ENCODE measurements at regions not wholly inside any gene's neighbourhood (a gene's known extent, or its start where the extent isn't known, plus 50 kb on each side); places are given as distances from the start of the nearest gene placed in this dataset.

GRCh38 chr10:8990280-8990987 is 935.9 kb downstream of the GATA3 start:
- Histone ChIP-seq H3K4me3 (no peak overlapping the region), H3K27ac (no peak overlapping the region), H3K4me1 (replicated peaks) (no peaks in the 10 kb centered on the region), H3K9me3 (no peaks in the 10 kb centered on the region), H3K36me3 (no peaks in the 10 kb centered on the region), H3K27me3 (replicated peaks; ENCODE audit: insufficient read depth) (no peaks in the 10 kb centered on the region)
- intact Hi-C loops (cut with DNase I), result no loop called here
- DNase-seq (ENCODE audit: low spot score), result no peak
- 81% methylated on average over 3 of the region's 3 CpGs for WGBS
- no peak for TF ChIP-seq POLR2A (IDR thresholded peaks at IDR 0.05)
- no peak for TF ChIP-seq CTCF (IDR thresholded peaks at IDR 0.05)
- TF ChIP-seq POLR2AphosphoS5 (IDR thresholded peaks at IDR 0.05), result no peak

GRCh38 chr10:8992009-8992408 is 937.5 kb downstream of the GATA3 start:
- intact Hi-C loops (cut with DNase I), result no loop called here
- H3K4me1 ChIP-seq (replicated peaks), result no peaks in the 10 kb centered on the region
- H3K36me3 ChIP-seq, result no peaks in the 10 kb centered on the region
- no peak overlapping the region for H3K27ac ChIP-seq
- no peak for DNase-seq (ENCODE audit: low spot score)
- no peak for TF ChIP-seq CTCF (IDR thresholded peaks at IDR 0.05)
- TF ChIP-seq POLR2AphosphoS5 (IDR thresholded peaks at IDR 0.05), result no peak
- no peak for TF ChIP-seq POLR2A (IDR thresholded peaks at IDR 0.05)
- H3K4me3 ChIP-seq, result no peak overlapping the region
- WGBS, result 93% methylated on average over 1 of the region's 1 CpG
- no peaks in the 10 kb centered on the region for H3K27me3 ChIP-seq (replicated peaks; ENCODE audit: insufficient read depth)
- no peaks in the 10 kb centered on the region for H3K9me3 ChIP-seq

GRCh38 chr10:8993864-8994263 is 939.4 kb downstream of the GATA3 start:
- Histone ChIP-seq H3K4me1 (replicated peaks) (no peaks in the 10 kb centered on the region), H3K9me3 (no peaks in the 10 kb centered on the region), H3K4me3 (no peak overlapping the region), H3K27ac (no peak overlapping the region), H3K36me3 (no peaks in the 10 kb centered on the region), H3K27me3 (replicated peaks; ENCODE audit: insufficient read depth) (no peaks in the 10 kb centered on the region)
- no peak for TF ChIP-seq POLR2AphosphoS5 (IDR thresholded peaks at IDR 0.05)
- no peak for TF ChIP-seq POLR2A (IDR thresholded peaks at IDR 0.05)
- no peak for TF ChIP-seq CTCF (IDR thresholded peaks at IDR 0.05)
- intact Hi-C loops (cut with DNase I), result no loop called here
- 35% methylated on average over 8 of the region's 8 CpGs for WGBS
- DNase-seq (ENCODE audit: low spot score), result no peak

- Histone ChIP-seq H3K4me3 (no peak overlapping the region), H3K27me3 (replicated peaks; ENCODE audit: insufficient read depth) (no peaks in the 10 kb centered on the region), H3K36me3 (no peaks in the 10 kb centered on the region), H3K4me1 (replicated peaks) (no peaks in the 10 kb centered on the region), H3K27ac (no peak overlapping the region), H3K9me3 (no peaks in the 10 kb centered on the region)
- intact Hi-C loops (cut with DNase I), result no loop called here
- TF ChIP-seq POLR2AphosphoS5 (IDR thresholded peaks at IDR 0.05) (no peak), CTCF (IDR thresholded peaks at IDR 0.05) (no peak), POLR2A (IDR thresholded peaks at IDR 0.05) (no peak)
- no peak for DNase-seq (ENCODE audit: low spot score)
Measured at GRCh38 chr10:8998751-8999150, 944.3 kb downstream of the GATA3 start.

- Histone ChIP-seq H3K36me3 (no peaks in the 10 kb centered on the region), H3K27me3 (replicated peaks; ENCODE audit: insufficient read depth) (no peaks in the 10 kb centered on the region), H3K27ac (no peak overlapping the region), H3K9me3 (no peaks in the 10 kb centered on the region), H3K4me1 (replicated peaks) (no peaks in the 10 kb centered on the region), H3K4me3 (no peak overlapping the region)
- intact Hi-C loops (cut with DNase I), result no loop called here
- no peak for TF ChIP-seq POLR2AphosphoS5 (IDR thresholded peaks at IDR 0.05)
- TF ChIP-seq POLR2A (IDR thresholded peaks at IDR 0.05), result no peak
- no peak for TF ChIP-seq CTCF (IDR thresholded peaks at IDR 0.05)
- WGBS, result 95% methylated on average over 4 of the region's 4 CpGs
- DNase-seq (ENCODE audit: low spot score), result no peak
Measured at GRCh38 chr10:9003122-9003521, 948.6 kb downstream of the GATA3 start.
